A549 (cell line): ENCODE measurements at regions not wholly inside any gene's neighbourhood (a gene's known extent, or its start where the extent isn't known, plus 50 kb on each side); places are given as distances from the start of the nearest gene placed in this dataset.
"Not testable (repeated sequence)": the region's sequence is repeated elsewhere in the genome, so short reads cannot be mapped to it uniquely, and the experiment has no call there.

Experiments used
- ATAC-seq, 2 experiments: fragments of 200-7000 bp in 1 of 2; fragments of >200 bp in 1 of 2; cut with Nextera tagmentation in 1 of 2; cut with Tn5 transposase in 1 of 2; 3 replicates each; pipeline versions ENCODE4 v1.8.0 to v1.9.1; 2018 to 2020; ENCODE audit warnings: mild to moderate bottlenecking in 1 of 2, moderate library complexity in 1 of 2
- CTCF ChIA-PET: fragments of 300-600 bp; sonication (Branson Sonifier 250); formaldehyde crosslinking; extraction: SDS; loops from one replicate; lab custom pipeline; 2021; ENCODE audit warnings: antibody characterized with exemption, inconsistent platforms; lab: Yijun Ruan, JAX
- POLR2A ChIA-PET: fragments of 350-600 bp; formaldehyde crosslinking; extraction: SDS; loops from one replicate; lab custom pipeline; 2021; ENCODE audit warnings: antibody characterized with exemption, inconsistent platforms; lab: Yijun Ruan, JAX
- DNase-seq, 2 experiments: peaks; one replicate each; pipeline versions ENCODE4 v3.0.0 to v3.0.0-alpha.2; 2011 to 2016; ENCODE audit warnings: low read depth in 1 of 2, low spot score in 1 of 2
- FAIRE-seq: peaks from 2 replicates; lab custom pipeline; 2011; peaks lifted over from hg19 to GRCh38; lab: Jason Lieb, UNC
- H3K27ac ChIP-seq, 2 experiments: fragments of >200 bp; sonication (Bioruptor Twin); formaldehyde crosslinking; 3 replicates each; pipeline ENCODE4 v1.5.1; 2016 to 2017
- H3K4me1 ChIP-seq: fragments of >200 bp; sonication (Bioruptor Twin); formaldehyde crosslinking; 3 replicates; pipeline ENCODE4 v1.6.1; 2016
- H3K4me2 ChIP-seq: fragments of >200 bp; sonication (Bioruptor Twin); formaldehyde crosslinking; 3 replicates; pipeline ENCODE4 v1.6.1; 2016
- H3K4me3 ChIP-seq: fragments of >200 bp; sonication (Bioruptor Twin); formaldehyde crosslinking; 3 replicates; pipeline ENCODE4 v1.5.1; 2016
- H3K9me3 ChIP-seq: fragments of >200 bp; sonication (Bioruptor Twin); formaldehyde crosslinking; 3 replicates; pipeline ENCODE4 v1.6.1; 2016
- CHD2 ChIP-seq: fragments of 150-350 bp; IDR thresholded peaks from 2 replicates; pipeline ENCODE4 v1.6.1; 2014; ENCODE audit warnings: low read length; ENCODE audit not compliant: partially characterized antibody
- CHD4 ChIP-seq: fragments of 200-600 bp; sonication (generic); IDR thresholded peaks from 2 replicates; pipeline ENCODE4 v1.6.1; 2016; ENCODE audit warnings: antibody characterized with exemption, mild to moderate bottlenecking, borderline replicate concordance
- EHMT2 ChIP-seq: fragments of 200-600 bp; sonication (generic); IDR thresholded peaks from 2 replicates; pipeline ENCODE4 v1.6.1; 2016; ENCODE audit warnings: antibody characterized with exemption, low read depth, mild to moderate bottlenecking, moderate library complexity
- GATA3 ChIP-seq: IDR thresholded peaks from 2 replicates; pipeline ENCODE4 v1.6.1; 2012; ENCODE audit warnings: borderline replicate concordance
- HDAC2 ChIP-seq: fragments of 200-600 bp; sonication (generic); IDR thresholded peaks from 2 replicates; pipeline ENCODE4 v1.6.1; 2016
- HEYL ChIP-seq: fragments of 250-450 bp; sonication (Bioruptor Pico); IDR thresholded peaks from 2 replicates; pipeline ENCODE4 v1.8.0; 2021; ENCODE audit warnings: mild to moderate bottlenecking, moderate library complexity
- HOXB13 ChIP-seq: fragments of 250-450 bp; sonication (Bioruptor Pico); IDR thresholded peaks from 2 replicates; pipeline ENCODE4 v1.5.0; 2020; ENCODE audit warnings: low read depth, mild to moderate bottlenecking, moderate library complexity
- HOXB5 ChIP-seq: fragments of 250-450 bp; sonication (Bioruptor Pico); IDR thresholded peaks from 2 replicates; pipeline ENCODE4 v1.5.0; 2020; ENCODE audit warnings: mild to moderate bottlenecking, moderate library complexity
- JUNB ChIP-seq: fragments of >200 bp; sonication (Bioruptor Twin); formaldehyde crosslinking; IDR thresholded peaks from 2 replicates; pipeline ENCODE4 v1.6.1; 2016
- KDM1A ChIP-seq: fragments of 200-600 bp; sonication (generic); IDR thresholded peaks from 2 replicates; pipeline ENCODE4 v1.6.1; 2016; ENCODE audit warnings: low read depth, mild to moderate bottlenecking
- KDM5A ChIP-seq: fragments of 200-600 bp; sonication (generic); IDR thresholded peaks from 2 replicates; pipeline ENCODE4 v1.6.1; 2016; ENCODE audit warnings: antibody characterized with exemption, mild to moderate bottlenecking
- MAFK ChIP-seq: fragments of 450-650 bp; IDR thresholded peaks from 2 replicates; pipeline ENCODE4 v1.6.1; 2014; ENCODE audit not compliant: partially characterized antibody
- MAZ ChIP-seq: fragments of 150-350 bp; IDR thresholded peaks from 2 replicates; pipeline ENCODE4 v1.6.1; 2014; ENCODE audit warnings: antibody characterized with exemption, low read depth, low read length, borderline replicate concordance
- MYC ChIP-seq: IDR thresholded peaks from 2 replicates; pipeline ENCODE4 v1.6.1; 2012; ENCODE audit warnings: mild to moderate bottlenecking, inconsistent platforms, low read length, improper control_type of control experiment, borderline replicate concordance
- NR3C1 ChIP-seq: fragments of >200 bp; sonication (Bioruptor Twin); formaldehyde crosslinking; IDR thresholded peaks from 3 replicates; pipeline ENCODE4 v1.6.1; 2017
- POLR2AphosphoS2 ChIP-seq: conservative IDR thresholded peaks from 2 replicates; pipeline ENCODE4 v1.6.1; 2012; ENCODE audit warnings: low read length, improper control_type of control experiment, inconsistent platforms
- RAD21 ChIP-seq, 2 experiments: fragments of >200 bp in 1 of 2; sonication (Bioruptor Twin) in 1 of 2; formaldehyde crosslinking in 1 of 2; IDR thresholded peaks in 1 of 2; conservative IDR thresholded peaks in 1 of 2; 2 replicates in 1 of 2; 3 replicates in 1 of 2; pipeline ENCODE4 v1.6.1; 2012 to 2018; ENCODE audit warnings: inconsistent platforms in 1 of 2
- RFX5 ChIP-seq: fragments of 450-650 bp; IDR thresholded peaks from 2 replicates; pipeline ENCODE4 v1.7.1; 2014; ENCODE audit warnings: antibody characterized with exemption, mild to moderate bottlenecking, moderate library complexity
- TP53 ChIP-seq: fragments of 250-450 bp; sonication (Bioruptor Pico); IDR thresholded peaks from 2 replicates; pipeline ENCODE4 v1.5.0; 2021; ENCODE audit warnings: mild to moderate bottlenecking, moderate library complexity
- WGBS: methylation state at CpG from one replicate; pipeline ENCODE4 v1.1.6; 2017; ENCODE audit errors: missing lambda C conversion rate; 5-methylcytosine and 5-hydroxymethylcytosine counted together
- TF ChIP-seq, protein P1 (sequence below): fragments of >200 bp; sonication (Bioruptor Twin); formaldehyde crosslinking; IDR thresholded peaks from 2 replicates; pipeline ENCODE4 v1.6.1; 2016
- TF ChIP-seq, protein P2 (sequence below): fragments of 200-600 bp; sonication (generic); IDR thresholded peaks from 2 replicates; pipeline ENCODE4 v1.6.1; 2016; ENCODE audit warnings: antibody characterized with exemption, mild to moderate bottlenecking, moderate library complexity
- TF ChIP-seq, protein P3 (sequence below): fragments of 450-650 bp; IDR thresholded peaks from 2 replicates; pipeline ENCODE4 v1.6.1; 2014; ENCODE audit warnings: antibody characterized with exemption
- TF ChIP-seq, protein P4 (sequence below): fragments of >200 bp; sonication (Bioruptor Twin); formaldehyde crosslinking; IDR thresholded peaks from 3 replicates; pipeline ENCODE4 v1.5.1; 2016

DNA sequence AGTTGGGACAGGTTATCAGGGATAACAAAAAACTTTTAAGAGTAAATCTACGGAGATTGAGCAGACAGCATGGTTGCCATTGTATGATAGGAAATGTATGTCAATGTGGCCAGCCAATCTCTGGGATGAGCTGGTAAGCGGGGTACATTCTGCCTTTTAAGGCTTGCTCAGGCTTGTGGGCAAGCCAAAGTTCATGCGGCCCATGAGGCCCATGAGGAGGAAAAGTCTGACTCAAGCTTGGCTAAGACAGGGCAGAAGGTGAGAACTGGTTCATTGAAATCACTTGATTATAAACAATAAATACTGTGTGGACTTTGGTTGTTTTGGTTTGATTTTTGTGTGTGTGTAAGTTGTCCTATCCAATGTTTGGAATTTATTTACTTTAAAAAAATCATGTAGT is 997.1 kb downstream of the DNAH5 start:
- Histone ChIP-seq H3K9me3 (no peaks in the 10 kb centered on the region), H3K4me2 (no peak overlapping the region), H3K27ac (no peak overlapping the region), H3K4me3 (no peak overlapping the region), H3K4me1 (no peaks in the 10 kb centered on the region)
- FAIRE-seq (no peak), ATAC-seq (no peak), DNase-seq (no peak)
- 38% methylated on average over 3 of the region's 3 CpGs for WGBS
- ChIA-PET CTCF (no interaction called here), POLR2A (no interaction called here)
- TF ChIP-seq HDAC2 (no peak), RFX5 (no peak), NR3C1 (no peak), HOXB13 (CRISPR knock-in tag) (no peak), JUNB (no peak), MAZ (no peak), TP53 (CRISPR knock-in tag) (no peak), CHD2 (no peak), RAD21 (conservative IDR thresholded peaks at IDR 0.05 in 1 of 2, IDR thresholded peaks at IDR 0.05 in 1 of 2) (no peak), CHD4 (no peak), EHMT2 (no peak), HEYL (CRISPR knock-in tag) (no peak), POLR2AphosphoS2 (no peak), MYC (no peak), KDM5A (no peak)
- TF ChIP-seq, protein P1, sequence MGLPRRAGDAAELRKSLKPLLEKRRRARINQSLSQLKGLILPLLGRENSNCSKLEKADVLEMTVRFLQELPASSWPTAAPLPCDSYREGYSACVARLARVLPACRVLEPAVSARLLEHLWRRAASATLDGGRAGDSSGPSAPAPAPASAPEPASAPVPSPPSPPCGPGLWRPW, result no peak
- TF ChIP-seq, protein P2, sequence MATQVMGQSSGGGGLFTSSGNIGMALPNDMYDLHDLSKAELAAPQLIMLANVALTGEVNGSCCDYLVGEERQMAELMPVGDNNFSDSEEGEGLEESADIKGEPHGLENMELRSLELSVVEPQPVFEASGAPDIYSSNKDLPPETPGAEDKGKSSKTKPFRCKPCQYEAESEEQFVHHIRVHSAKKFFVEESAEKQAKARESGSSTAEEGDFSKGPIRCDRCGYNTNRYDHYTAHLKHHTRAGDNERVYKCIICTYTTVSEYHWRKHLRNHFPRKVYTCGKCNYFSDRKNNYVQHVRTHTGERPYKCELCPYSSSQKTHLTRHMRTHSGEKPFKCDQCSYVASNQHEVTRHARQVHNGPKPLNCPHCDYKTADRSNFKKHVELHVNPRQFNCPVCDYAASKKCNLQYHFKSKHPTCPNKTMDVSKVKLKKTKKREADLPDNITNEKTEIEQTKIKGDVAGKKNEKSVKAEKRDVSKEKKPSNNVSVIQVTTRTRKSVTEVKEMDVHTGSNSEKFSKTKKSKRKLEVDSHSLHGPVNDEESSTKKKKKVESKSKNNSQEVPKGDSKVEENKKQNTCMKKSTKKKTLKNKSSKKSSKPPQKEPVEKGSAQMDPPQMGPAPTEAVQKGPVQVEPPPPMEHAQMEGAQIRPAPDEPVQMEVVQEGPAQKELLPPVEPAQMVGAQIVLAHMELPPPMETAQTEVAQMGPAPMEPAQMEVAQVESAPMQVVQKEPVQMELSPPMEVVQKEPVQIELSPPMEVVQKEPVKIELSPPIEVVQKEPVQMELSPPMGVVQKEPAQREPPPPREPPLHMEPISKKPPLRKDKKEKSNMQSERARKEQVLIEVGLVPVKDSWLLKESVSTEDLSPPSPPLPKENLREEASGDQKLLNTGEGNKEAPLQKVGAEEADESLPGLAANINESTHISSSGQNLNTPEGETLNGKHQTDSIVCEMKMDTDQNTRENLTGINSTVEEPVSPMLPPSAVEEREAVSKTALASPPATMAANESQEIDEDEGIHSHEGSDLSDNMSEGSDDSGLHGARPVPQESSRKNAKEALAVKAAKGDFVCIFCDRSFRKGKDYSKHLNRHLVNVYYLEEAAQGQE, result no peak

DNA sequence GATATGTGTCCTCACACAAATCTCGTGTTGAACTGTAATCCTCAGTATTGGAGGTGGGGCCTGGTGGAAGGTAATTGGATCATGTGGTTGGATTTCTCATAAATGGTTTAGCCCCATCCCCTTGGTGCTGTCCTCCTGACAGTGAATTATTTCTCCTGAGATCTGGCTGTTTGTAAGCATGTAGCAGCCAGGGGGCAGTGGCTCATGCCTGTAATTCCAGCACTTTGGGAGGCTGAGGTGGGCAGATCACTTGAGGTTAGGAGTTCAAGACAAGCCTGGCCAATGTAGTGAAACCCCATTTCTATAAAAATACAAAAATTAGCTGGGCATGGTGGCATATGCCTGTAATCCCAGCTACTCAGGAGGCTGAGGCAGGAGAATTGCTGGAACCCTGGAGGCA is 999.0 kb downstream of the DNAH5 start:
- ATAC-seq, CTCF ChIA-PET, H3K9me3 ChIP-seq, FAIRE-seq, H3K4me3 ChIP-seq, H3K4me2 ChIP-seq, DNase-seq, H3K4me1 ChIP-seq, H3K27ac ChIP-seq, POLR2A ChIA-PET: not testable (repeated sequence)
- WGBS, result 0% methylated on average over 1 of the region's 1 CpG

DNA sequence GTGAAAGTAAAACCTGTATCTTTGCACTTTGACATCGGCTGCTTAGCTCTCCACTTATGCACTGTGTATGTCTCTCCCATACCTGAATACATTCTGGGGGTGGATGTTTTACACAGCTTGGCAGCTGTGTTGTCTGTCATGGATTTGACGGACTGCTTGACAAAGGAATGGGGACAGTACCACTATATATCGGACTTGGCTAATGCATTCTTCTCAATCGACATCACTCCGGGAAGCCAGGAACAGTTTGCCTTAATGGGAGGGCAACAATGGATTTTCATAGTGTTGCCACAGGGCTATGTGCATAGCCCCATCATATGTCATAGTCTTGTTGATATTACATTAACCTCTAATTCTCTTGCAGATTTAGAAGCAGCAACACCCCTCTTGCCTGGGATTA is 1008.3 kb downstream of the DNAH5 start:
- ATAC-seq (no peak), DNase-seq (no peak), FAIRE-seq (no peak)
- no peak overlapping the region for H3K4me3 ChIP-seq
- TF ChIP-seq MAFK, result no peak
- TF ChIP-seq, protein P3, sequence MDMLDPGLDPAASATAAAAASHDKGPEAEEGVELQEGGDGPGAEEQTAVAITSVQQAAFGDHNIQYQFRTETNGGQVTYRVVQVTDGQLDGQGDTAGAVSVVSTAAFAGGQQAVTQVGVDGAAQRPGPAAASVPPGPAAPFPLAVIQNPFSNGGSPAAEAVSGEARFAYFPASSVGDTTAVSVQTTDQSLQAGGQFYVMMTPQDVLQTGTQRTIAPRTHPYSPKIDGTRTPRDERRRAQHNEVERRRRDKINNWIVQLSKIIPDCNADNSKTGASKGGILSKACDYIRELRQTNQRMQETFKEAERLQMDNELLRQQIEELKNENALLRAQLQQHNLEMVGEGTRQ, result no peak
- TF ChIP-seq CHD2, result no peak
- TF ChIP-seq GATA3, result no peak
- TF ChIP-seq KDM1A, result no peak
- no peak for TF ChIP-seq HOXB5 (CRISPR knock-in tag)
- TF ChIP-seq, protein P4, sequence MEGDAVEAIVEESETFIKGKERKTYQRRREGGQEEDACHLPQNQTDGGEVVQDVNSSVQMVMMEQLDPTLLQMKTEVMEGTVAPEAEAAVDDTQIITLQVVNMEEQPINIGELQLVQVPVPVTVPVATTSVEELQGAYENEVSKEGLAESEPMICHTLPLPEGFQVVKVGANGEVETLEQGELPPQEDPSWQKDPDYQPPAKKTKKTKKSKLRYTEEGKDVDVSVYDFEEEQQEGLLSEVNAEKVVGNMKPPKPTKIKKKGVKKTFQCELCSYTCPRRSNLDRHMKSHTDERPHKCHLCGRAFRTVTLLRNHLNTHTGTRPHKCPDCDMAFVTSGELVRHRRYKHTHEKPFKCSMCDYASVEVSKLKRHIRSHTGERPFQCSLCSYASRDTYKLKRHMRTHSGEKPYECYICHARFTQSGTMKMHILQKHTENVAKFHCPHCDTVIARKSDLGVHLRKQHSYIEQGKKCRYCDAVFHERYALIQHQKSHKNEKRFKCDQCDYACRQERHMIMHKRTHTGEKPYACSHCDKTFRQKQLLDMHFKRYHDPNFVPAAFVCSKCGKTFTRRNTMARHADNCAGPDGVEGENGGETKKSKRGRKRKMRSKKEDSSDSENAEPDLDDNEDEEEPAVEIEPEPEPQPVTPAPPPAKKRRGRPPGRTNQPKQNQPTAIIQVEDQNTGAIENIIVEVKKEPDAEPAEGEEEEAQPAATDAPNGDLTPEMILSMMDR, result no peak
- ChIA-PET CTCF (interaction anchor here (0.6 kb wide), 1 partner anchor 298 kb away, joined by 3 read pairs; no protein-coding TSS in a partner anchor), POLR2A (no interaction called here)
- H3K9me3 ChIP-seq, result no peaks in the 10 kb centered on the region
- H3K4me1 ChIP-seq, result no peaks in the 10 kb centered on the region
- WGBS, result 54% methylated on average over 5 of the region's 5 CpGs
- no peak overlapping the region for H3K4me2 ChIP-seq
- H3K27ac ChIP-seq, result no peak overlapping the region
